Lower leg skin (tissue), 3 donors: ENCODE measurements at regions not wholly inside any gene's neighbourhood (a gene's known extent, or its start where the extent isn't known, plus 50 kb on each side); places are given as distances from the start of the nearest gene placed in this dataset.

Experiments
- POLR2A ChIP-seq, 2 donors: fragments of 450-650 bp; IDR thresholded peaks; one replicate each; pipeline ENCODE4 v1.6.1; 2016 to 2017; ENCODE audit warnings: antibody characterized with exemption in 2 of 2, mild to moderate bottlenecking in 1 of 2, moderate library complexity in 1 of 2
- TF ChIP-seq, protein P1 (sequence below), 3 donors: fragments of 450-650 bp; IDR thresholded peaks; one replicate each; pipeline ENCODE4 v1.5.1; 2016; ENCODE audit warnings: antibody characterized with exemption in 3 of 3, mild to moderate bottlenecking in 3 of 3, moderate library complexity in 2 of 3

DNA sequence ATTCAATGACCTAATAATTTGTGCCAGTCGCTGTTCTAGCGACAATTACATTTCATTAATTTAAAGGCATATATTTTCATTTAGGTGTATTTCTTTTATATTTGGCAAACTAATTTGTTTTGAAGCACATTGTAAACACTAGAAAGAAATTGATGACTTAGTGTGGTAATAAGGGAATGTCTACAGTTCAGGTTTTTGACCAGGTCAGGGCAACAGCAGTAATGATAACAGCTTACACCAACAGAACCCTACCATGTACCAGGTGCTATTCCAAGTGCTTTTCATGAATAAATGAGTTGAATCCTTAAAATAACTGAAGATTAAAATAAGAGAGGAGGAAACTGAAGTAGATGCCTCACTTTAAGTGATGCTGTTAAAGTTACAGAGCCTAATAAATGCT, 85.4 kb upstream of the SLC38A2 start:
- no peak for TF ChIP-seq POLR2A (IDR thresholded peaks at IDR 0.05)
- TF ChIP-seq, protein P1, sequence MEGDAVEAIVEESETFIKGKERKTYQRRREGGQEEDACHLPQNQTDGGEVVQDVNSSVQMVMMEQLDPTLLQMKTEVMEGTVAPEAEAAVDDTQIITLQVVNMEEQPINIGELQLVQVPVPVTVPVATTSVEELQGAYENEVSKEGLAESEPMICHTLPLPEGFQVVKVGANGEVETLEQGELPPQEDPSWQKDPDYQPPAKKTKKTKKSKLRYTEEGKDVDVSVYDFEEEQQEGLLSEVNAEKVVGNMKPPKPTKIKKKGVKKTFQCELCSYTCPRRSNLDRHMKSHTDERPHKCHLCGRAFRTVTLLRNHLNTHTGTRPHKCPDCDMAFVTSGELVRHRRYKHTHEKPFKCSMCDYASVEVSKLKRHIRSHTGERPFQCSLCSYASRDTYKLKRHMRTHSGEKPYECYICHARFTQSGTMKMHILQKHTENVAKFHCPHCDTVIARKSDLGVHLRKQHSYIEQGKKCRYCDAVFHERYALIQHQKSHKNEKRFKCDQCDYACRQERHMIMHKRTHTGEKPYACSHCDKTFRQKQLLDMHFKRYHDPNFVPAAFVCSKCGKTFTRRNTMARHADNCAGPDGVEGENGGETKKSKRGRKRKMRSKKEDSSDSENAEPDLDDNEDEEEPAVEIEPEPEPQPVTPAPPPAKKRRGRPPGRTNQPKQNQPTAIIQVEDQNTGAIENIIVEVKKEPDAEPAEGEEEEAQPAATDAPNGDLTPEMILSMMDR (IDR thresholded peaks at IDR 0.05) = no peak
